HL-60 (cell line): ENCODE measurements at regions not wholly inside any gene's neighbourhood (a gene's known extent, or its start where the extent isn't known, plus 50 kb on each side); places are given as distances from the start of the nearest gene placed in this dataset.

Experiments used
- DNase-seq, 2 experiments: peaks; one replicate each; pipeline ENCODE4 v3.0.0-alpha.2; 2010 to 2020; ENCODE audit warnings: low read depth in 1 of 2, low spot score in 1 of 2
- H3K27ac ChIP-seq: fragments of 250-450 bp; sonication (Bioruptor Pico); replicated peaks from 2 replicates; pipeline ENCODE4 v1.5.1; 2020; ENCODE audit warnings: mild to moderate bottlenecking, moderate library complexity
- H3K27me3 ChIP-seq: fragments of 250-450 bp; sonication (Bioruptor Pico); 2 replicates; pipeline ENCODE4 v1.5.1; 2021; ENCODE audit warnings: mild to moderate bottlenecking, moderate library complexity; ENCODE audit not compliant: insufficient read depth, poor library complexity, severe bottlenecking
- H3K4me3 ChIP-seq: replicated peaks from 2 replicates; pipeline ENCODE4 v1.5.1; 2011; ENCODE audit warnings: mild to moderate bottlenecking, control low read depth, low read length; ENCODE audit not compliant: insufficient read depth
- GABPA ChIP-seq: IDR thresholded peaks from 2 replicates; pipeline ENCODE4 v1.6.1; 2012; ENCODE audit warnings: low read depth
- POLR2AphosphoS5 ChIP-seq: IDR thresholded peaks from 2 replicates; pipeline ENCODE4 v1.6.1; 2012; ENCODE audit warnings: low read depth
- REST ChIP-seq: IDR thresholded peaks from 2 replicates; pipeline ENCODE4 v1.6.1; 2012; ENCODE audit warnings: low read depth; ENCODE audit not compliant: insufficient replicate concordance
- SPI1 ChIP-seq: IDR thresholded peaks from 2 replicates; pipeline ENCODE4 v1.6.1; 2012; ENCODE audit warnings: low read depth, mild to moderate bottlenecking, borderline replicate concordance
- TF ChIP-seq, protein P1 (sequence below): IDR thresholded peaks from one replicate; pipeline ENCODE4 v1.5.1; 2011; ENCODE audit warnings: low read length, control low read depth, inconsistent platforms; ENCODE audit not compliant: insufficient read depth

- Histone ChIP-seq H3K27me3 (peaks cover 2% of the 10 kb centered on the region), H3K27ac (no peak overlapping the region), H3K4me3 (no peak overlapping the region)
- DNase-seq, result no peak
- TF ChIP-seq GABPA (no peak), REST (no peak), SPI1 (no peak), POLR2AphosphoS5 (no peak)
- TF ChIP-seq, protein P1, sequence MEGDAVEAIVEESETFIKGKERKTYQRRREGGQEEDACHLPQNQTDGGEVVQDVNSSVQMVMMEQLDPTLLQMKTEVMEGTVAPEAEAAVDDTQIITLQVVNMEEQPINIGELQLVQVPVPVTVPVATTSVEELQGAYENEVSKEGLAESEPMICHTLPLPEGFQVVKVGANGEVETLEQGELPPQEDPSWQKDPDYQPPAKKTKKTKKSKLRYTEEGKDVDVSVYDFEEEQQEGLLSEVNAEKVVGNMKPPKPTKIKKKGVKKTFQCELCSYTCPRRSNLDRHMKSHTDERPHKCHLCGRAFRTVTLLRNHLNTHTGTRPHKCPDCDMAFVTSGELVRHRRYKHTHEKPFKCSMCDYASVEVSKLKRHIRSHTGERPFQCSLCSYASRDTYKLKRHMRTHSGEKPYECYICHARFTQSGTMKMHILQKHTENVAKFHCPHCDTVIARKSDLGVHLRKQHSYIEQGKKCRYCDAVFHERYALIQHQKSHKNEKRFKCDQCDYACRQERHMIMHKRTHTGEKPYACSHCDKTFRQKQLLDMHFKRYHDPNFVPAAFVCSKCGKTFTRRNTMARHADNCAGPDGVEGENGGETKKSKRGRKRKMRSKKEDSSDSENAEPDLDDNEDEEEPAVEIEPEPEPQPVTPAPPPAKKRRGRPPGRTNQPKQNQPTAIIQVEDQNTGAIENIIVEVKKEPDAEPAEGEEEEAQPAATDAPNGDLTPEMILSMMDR, result no peak
Measured at GRCh38 chr7:21128062-21128817, 299.6 kb upstream of the SP4 start.

DNA sequence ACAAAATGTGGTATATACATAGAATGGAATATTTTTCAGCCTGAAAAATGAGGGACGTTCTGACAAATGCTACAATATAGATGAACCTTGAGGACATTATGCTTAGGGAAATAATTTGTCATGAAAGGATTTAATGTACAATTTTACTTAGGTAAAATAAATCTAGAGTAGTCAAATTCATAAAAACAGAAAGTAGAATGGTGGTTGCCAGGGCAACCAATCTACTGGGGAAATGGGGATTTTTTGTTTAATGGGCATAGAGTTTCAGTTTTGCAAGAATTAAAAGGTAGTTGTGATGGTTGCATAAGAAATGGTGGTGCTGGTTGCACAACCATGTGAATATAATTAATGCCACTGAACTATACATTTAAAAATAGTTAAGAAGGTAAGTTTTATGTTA, 296.0 kb upstream of the SP4 start:
- Histone ChIP-seq H3K4me3 (no peak overlapping the region), H3K27ac (no peak overlapping the region), H3K27me3 (peaks cover 2% of the 10 kb centered on the region)
- no peak for DNase-seq
- TF ChIP-seq SPI1 (no peak), REST (no peak), POLR2AphosphoS5 (no peak), GABPA (no peak)
- TF ChIP-seq, protein P1, result no peak

DNA sequence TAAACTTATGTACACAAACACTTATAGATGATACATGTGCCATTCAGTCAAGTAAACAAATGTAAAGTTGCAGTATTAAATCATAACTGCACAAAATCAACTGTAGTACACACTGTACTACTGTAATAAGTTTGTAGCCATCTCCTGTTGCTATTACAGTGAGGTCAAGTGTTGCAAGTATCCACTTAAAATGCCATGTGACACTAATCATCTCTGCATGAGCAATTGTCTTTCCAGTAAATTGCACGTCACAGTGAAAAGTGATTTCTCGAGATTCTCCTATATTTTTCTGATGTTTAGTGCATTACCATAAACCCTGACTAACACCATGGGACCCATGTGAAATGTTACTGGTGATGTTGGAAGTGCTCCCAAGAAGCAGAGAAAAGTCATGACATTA, 293.3 kb upstream of the SP4 start:
- Histone ChIP-seq H3K27me3 (no peaks in the 10 kb centered on the region), H3K4me3 (no peak overlapping the region), H3K27ac (no peak overlapping the region)
- TF ChIP-seq REST (no peak), POLR2AphosphoS5 (no peak), SPI1 (no peak), GABPA (no peak)
- TF ChIP-seq, protein P1, result no peak
- no peak for DNase-seq
